ENCODE measurements at regions not wholly inside any gene's neighbourhood (a gene's known extent, or its start where the extent isn't known, plus 50 kb on each side); places are given as distances from the start of the nearest gene placed in this dataset.
"Not testable (repeated sequence)": the region's sequence is repeated elsewhere in the genome, so short reads cannot be mapped to it uniquely, and the experiment has no call there.

DNA sequence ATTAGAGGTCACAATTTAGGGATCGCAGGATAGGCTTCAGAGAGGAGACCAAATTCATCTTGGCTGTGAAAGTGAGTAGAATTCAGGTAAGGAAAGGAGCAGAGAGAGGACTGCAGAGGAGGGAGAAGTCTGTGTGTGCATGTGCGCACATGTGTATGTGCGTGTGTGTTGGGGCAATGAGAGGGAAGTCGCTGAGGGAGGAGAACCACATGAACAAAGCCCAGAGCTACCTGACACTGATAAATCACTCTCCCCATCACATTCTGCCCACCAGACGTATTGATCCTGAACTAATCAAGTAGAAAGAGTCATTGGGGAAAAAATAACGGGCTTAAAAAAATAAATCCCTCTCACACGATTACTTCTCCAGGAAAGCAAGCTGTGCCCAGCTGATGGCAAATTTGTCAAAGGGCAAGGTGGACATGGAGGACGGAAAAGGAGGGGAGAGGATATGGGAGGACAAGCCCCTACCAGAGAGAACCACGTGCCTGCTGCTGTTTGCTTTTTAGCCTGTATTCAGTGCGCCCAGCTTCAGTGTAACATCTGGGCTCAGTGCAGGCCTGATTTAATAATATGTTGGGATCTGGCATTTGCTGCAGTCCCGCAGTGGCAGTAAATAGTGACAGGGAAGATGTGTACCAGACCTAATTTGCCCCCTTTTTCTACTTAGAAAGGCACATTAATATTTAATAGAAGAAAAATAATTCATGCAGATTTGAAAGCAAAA is 307.5 kb downstream of the C1D start:
- no peak for DNase-seq (ENCODE audit: low read depth in 2 of 3, low spot score in 2 of 3)

DNA sequence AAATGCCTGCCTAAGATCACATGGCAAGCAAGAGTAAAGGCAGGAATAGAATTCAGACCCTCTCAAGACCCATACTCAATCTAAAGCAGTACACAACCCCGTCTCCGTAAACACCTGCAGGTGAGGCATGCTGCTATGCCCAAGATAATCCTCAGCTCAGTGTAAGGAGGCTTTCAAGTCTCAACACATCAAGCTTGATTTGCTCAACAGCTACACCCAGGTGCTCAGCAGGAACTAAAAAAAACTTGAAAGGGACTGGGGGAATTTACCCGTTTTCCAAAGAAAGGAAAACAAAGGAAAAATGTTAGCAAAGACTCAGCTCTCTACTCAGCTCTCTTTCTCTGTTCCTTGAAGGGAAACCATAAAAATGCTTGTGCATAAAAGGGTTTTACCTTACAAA is 301.8 kb downstream of the C1D start:
- DNase-seq (ENCODE audit: low read depth in 2 of 3, low spot score in 2 of 3), result no peak

GRCh38 chr2:67771380-67771779 is 291.4 kb downstream of the C1D start:
- no peak for DNase-seq (ENCODE audit: low read depth in 2 of 3, low spot score in 2 of 3)

DNA sequence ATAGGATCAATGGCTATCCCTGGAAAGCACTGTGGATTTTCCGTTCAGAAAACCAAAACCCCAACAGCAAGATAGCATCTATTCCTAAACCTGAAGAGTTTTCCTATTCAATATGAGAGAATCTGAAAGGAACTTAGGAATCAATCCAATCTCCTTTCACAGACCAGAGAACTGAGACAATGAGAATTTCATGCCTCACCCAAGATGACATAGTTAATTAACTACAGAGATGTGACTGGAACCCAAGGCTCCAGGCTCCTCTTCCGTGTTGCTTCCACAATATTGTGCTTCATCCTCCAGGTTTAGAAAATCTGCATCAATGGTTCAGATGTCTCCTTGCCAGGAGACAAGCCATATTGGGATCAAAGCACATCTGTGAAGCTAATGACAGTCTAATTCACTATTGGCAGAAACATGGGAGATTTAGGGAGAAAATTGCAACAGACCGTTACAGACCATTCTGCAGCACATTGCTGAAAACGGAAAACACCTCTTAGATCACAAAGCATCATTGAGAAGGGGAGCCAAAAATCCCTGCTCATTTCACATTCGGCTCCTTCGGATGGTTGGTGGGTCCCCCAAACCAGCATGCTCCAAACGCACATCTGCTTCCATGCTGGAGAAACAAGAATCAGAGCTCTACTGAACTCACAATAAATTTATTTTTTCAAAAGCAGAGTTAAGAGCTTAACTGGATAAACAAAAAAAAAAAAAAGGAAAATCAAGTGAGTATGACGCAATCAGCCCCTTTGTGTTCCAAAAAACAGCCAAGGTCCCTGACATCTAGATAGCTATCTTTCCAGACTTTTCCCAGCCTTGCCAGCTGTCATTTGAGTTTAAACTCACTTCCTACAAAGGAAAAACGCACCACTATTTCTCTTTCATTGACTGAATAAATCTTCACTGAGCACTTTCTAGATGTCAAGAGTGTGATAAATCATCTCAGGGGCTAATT is 290.3 kb downstream of the C1D start:
- no peak for DNase-seq (ENCODE audit: low read depth in 2 of 3, low spot score in 2 of 3)

GRCh38 chr2:67773851-67774250 is 289.0 kb downstream of the C1D start:
- DNase-seq (ENCODE audit: low read depth in 2 of 3, low spot score in 2 of 3), result no peak

DNA sequence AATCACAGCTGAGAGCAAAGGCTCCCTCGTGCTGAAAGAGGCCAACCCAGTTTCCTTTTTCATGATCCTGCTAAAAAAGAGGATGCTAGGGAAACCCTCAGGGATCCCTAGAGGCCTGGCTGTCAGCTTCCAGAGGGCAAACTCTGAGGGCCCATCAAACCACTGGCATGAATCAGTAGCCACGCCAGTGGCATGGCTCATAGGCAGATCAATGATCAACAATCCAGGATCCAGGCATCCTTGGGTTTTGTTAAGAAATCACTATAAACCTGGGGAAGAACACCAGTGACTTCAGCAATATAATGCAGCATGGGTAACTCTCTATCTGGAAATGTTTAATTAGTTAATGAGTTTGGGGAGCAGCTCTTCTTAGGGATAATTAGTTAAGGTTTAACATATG is 286.5 kb downstream of the C1D start:
- no peak for DNase-seq (ENCODE audit: low read depth in 2 of 3, low spot score in 2 of 3)

DNA sequence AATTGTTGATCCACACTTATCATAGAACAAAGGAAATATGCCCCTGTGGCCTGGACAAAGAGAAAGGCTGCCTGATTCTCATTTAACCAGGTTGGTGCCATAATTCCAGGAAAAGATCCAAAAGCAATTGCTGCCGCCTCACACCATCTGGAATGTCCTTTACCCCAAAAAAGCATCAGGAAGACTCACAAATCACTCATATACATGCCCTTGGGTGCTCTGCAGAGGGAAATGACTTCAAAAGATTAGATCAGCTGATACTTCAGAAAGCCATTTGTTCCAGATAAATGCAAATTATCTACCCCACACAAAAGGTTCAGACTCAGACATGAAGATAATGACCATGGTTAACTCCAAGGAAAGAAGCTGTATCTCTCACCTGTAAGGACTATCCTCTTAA is 285.8 kb downstream of the C1D start:
- no peak for DNase-seq (ENCODE audit: low read depth in 2 of 3, low spot score in 2 of 3)

- no peak for DNase-seq (ENCODE audit: low read depth in 2 of 3, low spot score in 2 of 3)
Observed at GRCh38 chr2:67777836-67778429, 284.9 kb downstream of the C1D start.

GRCh38 chr2:67780841-67781240 is 282.0 kb downstream of the C1D start:
- DNase-seq (ENCODE audit: low read depth in 2 of 3, low spot score in 2 of 3), result not testable (repeated sequence)

- no peak for DNase-seq (ENCODE audit: low read depth in 2 of 3, low spot score in 2 of 3)
Observed at GRCh38 chr2:67782443-67782842, 280.4 kb downstream of the C1D start.

DNA sequence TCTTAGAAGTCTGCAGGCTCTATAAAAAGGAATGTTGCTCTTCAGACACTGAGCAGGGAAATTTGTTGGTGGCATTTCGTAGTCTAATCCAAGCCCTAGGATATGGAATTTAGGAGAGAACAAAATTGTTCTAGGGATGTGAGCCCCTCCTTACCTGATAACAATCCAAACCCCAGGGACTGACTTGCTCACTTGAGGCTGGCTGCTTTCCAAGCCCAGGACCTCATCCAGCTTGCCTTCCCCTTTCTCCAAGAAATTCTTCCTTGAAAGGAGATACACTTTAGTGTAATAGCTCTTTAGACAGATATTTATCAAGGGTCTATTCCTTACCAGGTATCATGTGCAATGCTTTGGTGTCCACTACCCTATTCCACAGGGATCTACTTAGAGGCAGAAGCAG is 279.8 kb downstream of the C1D start:
- no peak for DNase-seq (ENCODE audit: low read depth in 2 of 3, low spot score in 2 of 3)

DNA sequence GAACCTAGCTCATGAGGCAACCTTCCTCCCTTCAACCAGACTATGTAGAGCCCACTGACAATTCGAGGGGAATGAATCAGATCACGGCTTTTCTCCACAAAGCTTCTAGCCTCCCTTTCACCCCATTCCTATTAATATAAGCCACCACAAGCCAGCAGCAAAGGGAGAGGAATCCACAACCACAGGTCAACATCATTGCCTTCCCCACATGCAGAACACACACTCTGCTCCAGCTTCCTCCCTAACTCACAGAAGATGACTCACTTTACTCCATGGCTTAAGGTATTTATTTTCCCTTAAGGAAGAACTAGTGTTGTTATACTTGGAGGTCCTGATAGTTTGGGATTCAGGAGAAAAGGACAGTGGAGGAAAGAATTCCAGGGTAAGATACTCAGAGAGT is 272.2 kb downstream of the C1D start:
- DNase-seq (ENCODE audit: low read depth in 2 of 3, low spot score in 2 of 3), result no peak

DNA sequence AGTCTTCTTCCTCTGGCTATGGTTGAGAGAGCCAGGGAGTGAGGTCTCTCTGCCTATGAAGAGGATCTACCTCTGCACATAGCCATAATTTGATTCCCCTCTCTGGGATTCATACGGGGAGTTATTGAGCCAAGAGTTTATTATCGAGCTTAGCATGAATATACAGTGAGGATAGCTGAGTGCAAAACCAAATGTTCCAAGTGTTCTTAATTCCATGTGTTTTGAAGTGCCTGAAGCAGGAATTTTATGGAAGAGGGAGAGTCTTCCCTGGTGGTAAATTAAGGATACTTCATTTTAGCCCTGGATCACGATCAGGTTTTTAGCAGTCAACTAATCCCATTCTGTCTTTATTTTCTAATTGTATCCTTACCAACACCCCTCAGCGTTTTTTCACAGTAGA is 270.6 kb downstream of the C1D start:
- no peak for DNase-seq (ENCODE audit: low read depth in 2 of 3, low spot score in 2 of 3)

DNA sequence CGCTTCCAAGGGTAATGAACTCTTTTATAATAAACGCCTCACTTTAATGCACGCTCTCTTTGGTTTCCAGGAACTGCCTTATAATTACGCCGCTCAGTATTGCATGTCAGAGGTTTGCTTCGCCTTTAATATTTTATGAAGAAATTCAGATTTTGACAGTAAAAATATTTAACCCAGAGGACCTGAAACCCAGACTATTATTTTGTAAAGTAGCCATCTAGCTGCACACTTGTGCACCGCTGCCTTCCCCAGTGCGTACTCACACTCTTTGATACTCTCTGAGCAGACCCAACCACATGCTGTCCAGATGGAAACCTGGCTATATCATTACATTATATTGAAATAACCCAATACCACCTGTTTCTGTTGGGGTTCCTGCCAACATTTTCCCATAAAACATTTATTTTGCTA is 270.1 kb downstream of the C1D start:
- no peak for DNase-seq (ENCODE audit: low read depth in 2 of 3, low spot score in 2 of 3)

- DNase-seq (ENCODE audit: low read depth in 2 of 3, low spot score in 2 of 3), result no peak
Observed at GRCh38 chr2:67797801-67798540, 264.8 kb downstream of the C1D start.

DNA sequence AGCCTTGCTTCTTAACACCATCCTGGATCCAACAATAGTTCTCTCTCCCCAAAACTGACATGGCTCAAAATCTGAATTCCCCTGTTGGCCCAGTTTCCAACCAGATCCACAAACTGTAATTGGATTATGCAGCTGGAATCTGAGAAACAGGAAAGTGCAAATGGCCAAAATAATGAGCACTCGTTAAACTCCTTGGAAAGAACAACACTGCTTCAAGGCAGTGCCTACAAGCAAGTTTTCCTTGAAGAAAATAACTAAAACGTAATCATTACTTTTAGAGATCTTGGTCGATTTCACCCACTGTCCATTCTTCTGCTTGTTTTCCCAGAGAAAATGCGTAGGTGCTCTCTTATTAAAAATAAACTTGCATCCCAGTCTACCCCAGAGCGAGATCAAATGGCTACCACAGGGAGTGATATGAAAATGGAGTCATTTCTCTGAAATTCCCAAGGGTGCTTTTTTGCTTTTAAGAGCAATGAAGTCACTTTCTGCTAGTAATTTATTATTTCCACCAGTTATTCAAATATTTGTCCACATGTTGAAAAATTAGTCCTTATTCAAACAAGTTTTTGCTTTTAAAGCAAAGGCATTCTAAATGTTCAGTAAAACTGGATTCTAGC is 264.2 kb downstream of the C1D start:
- no peak for DNase-seq (ENCODE audit: low read depth in 2 of 3, low spot score in 2 of 3)

DNA sequence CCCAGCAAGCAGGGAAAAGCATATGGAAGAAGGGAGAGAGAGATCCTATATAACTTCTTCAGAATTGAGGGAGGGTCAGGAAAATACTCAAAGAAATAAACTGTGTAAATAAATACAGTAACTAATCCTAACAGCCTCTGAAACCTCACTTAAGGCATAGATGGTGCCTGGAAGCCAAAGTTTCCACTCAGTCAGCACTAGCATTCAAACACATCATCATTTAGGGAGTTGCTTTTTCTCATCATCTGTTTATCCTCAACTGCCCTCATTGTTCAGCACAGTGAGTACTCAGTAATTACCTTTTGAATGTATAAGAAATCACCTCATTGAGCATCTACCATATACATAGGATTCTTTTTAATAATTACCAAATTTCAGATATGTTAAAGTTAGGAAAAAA is 262.9 kb downstream of the C1D start:
- no peak for DNase-seq (ENCODE audit: low read depth in 2 of 3, low spot score in 2 of 3)

GRCh38 chr2:67802291-67802690 is 260.5 kb downstream of the C1D start:
- DNase-seq (ENCODE audit: low read depth in 2 of 3, low spot score in 2 of 3), result no peak

DNA sequence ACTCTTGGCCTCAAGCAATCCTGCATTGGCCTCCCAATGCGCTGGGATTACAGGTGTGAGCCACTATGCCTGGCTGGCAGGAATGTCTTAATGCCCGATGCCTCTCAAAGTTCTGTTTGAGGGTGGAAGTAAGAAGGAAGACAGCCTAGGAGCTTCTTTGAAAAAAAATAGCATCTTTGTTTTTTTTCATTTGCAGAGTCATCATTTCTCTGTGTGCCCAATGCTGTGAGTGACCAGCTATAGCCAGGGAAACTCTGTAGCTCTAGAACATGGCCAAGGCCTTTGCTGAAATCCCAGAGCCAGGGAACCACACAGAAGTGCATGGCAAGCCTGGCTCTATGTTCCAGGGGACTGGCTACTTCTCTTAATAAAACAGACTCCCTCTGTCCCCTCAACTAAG is 260.0 kb downstream of the C1D start:
- DNase-seq (ENCODE audit: low read depth in 2 of 3, low spot score in 2 of 3), result no peak

GRCh38 chr2:67806816-67807215 is 256.0 kb downstream of the C1D start:
- no peak for DNase-seq (ENCODE audit: low read depth in 2 of 3, low spot score in 2 of 3)

DNA sequence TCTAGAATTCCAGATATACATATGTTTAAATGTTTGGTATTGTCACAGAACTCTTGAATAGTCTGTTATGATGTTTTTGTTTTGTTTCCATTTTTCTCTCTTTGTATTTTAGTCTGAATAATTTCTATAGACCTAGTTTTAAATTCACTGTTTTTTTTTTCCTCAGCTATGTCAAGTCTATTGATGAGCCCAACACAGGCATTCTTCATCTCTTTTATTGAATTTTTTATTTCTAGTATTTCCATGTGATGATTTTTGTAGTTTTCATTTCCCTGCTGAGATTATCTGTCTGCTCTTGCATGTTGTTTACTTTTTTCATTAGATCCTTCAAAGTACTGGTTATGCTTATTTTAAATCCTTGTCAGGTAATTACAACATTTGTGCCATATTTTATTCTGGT is 254.7 kb downstream of the C1D start:
- no peak for DNase-seq (ENCODE audit: low read depth in 2 of 3, low spot score in 2 of 3)

Measured in hematopoietic multipotent progenitor cell (in vitro differentiated cells).